NT2/D1 (cell line): ENCODE measurements at regions not wholly inside any gene's neighbourhood (a gene's known extent, or its start where the extent isn't known, plus 50 kb on each side); places are given as distances from the start of the nearest gene placed in this dataset.

Source experiments
- SUZ12 ChIP-seq: IDR thresholded peaks from 2 replicates; pipeline ENCODE4 v1.6.1; 2011; ENCODE audit not compliant: insufficient read length, insufficient read depth; ENCODE audit errors: extremely low read depth
- YY1 ChIP-seq: IDR thresholded peaks from 2 replicates; pipeline ENCODE4 v1.6.1; 2011; ENCODE audit not compliant: insufficient read length, insufficient read depth
- ZNF274 ChIP-seq: IDR thresholded peaks from 2 replicates; pipeline ENCODE4 v1.6.1; 2011; ENCODE audit warnings: mild to moderate bottlenecking, low read depth, low read length

- TF ChIP-seq YY1: no peak
- TF ChIP-seq ZNF274: no peak
- TF ChIP-seq SUZ12: no peak
Measured at GRCh38 chr6:95519228-95520037, 57.9 kb upstream of the MANEA start.
